Small intestine (tissue), 7 donors: ENCODE measurements at regions not wholly inside any gene's neighbourhood (a gene's known extent, or its start where the extent isn't known, plus 50 kb on each side); places are given as distances from the start of the nearest gene placed in this dataset.
A peak's percentile ranks its signal among the peaks of the same experiment; 100 is the strongest.

Experiments
- DNase-seq, 2 donors: peaks; one replicate each; pipeline versions ENCODE4 v3.0.0 to v3.0.0-alpha.2; 2013
- FAIRE-seq: peaks from 2 replicates; lab custom pipeline; 2012; peaks lifted over from hg19 to GRCh38; lab: Jason Lieb, UNC
- H3K27ac ChIP-seq, 3 donors: one replicate each; pipeline ENCODE4 v1.5.1; 2013; ENCODE audit warnings: low read length in 2 of 3, mild to moderate bottlenecking in 2 of 3, control low read depth in 1 of 3, inconsistent platforms in 1 of 3, low read depth in 1 of 3, moderate library complexity in 1 of 3
- H3K27me3 ChIP-seq, 3 donors: one replicate each; pipeline ENCODE4 v1.6.1; 2013; ENCODE audit warnings: low read length in 3 of 3, inconsistent platforms in 1 of 3; ENCODE audit not compliant: control insufficient read depth in 3 of 3, insufficient read depth in 3 of 3
- H3K36me3 ChIP-seq, 3 donors: one replicate each; pipeline ENCODE4 v1.6.1; 2013; ENCODE audit warnings: low read length in 3 of 3, inconsistent platforms in 1 of 3, low read depth in 1 of 3, mild to moderate bottlenecking in 1 of 3, moderate library complexity in 1 of 3; ENCODE audit not compliant: control insufficient read depth in 3 of 3, insufficient read depth in 2 of 3
- H3K4me1 ChIP-seq, 3 donors: one replicate each; pipeline ENCODE4 v1.6.1; 2013; ENCODE audit warnings: low read length in 2 of 3, inconsistent platforms in 1 of 3, low read depth in 1 of 3, mild to moderate bottlenecking in 1 of 3, moderate library complexity in 1 of 3; ENCODE audit not compliant: control insufficient read depth in 3 of 3, insufficient read depth in 2 of 3
- H3K4me3 ChIP-seq, 3 donors: one replicate each; pipeline ENCODE4 v1.5.1; 2013; ENCODE audit warnings: low read length in 3 of 3, control low read depth in 1 of 3, inconsistent platforms in 1 of 3, low read depth in 1 of 3, mild to moderate bottlenecking in 1 of 3, moderate library complexity in 1 of 3
- H3K9me3 ChIP-seq, 2 donors: one replicate each; pipeline ENCODE4 v1.6.1; 2013; ENCODE audit warnings: low read depth in 1 of 2, low read length in 1 of 2; ENCODE audit not compliant: control insufficient read depth in 2 of 2, insufficient read depth in 1 of 2
- WGBS, 3 donors: extraction: QIAGEN DNeasy Blood & Tissue Kit; methylation state at CpG; one replicate each; pipeline ENCODE4 v1.1.7; 2013; 5-methylcytosine and 5-hydroxymethylcytosine counted together
- donor health status: healthy with polysubstance abuse.
- donor health status: control.
- donor health status: control.
- donor health status: Bipolar disorder and iron deficiency.
- donor health status: healthy.

- Histone ChIP-seq H3K4me3 (no peak overlapping the region), H3K9me3 (peaks cover 0 to 4% of the 10 kb centered on the region in 2 donors), H3K36me3 (no peaks in the 10 kb centered on the region), H3K27ac (no peak overlapping the region), H3K27me3 (no peaks in the 10 kb centered on the region), H3K4me1 (no peaks in the 10 kb centered on the region)
- peak; percentile 59 for FAIRE-seq
- DNase-seq, result no peak
These were observed 314.8 kb downstream of the RBM43 start for GRCh38 chr2:150946831-150947230.

GRCh38 chr2:150944315-150944714, 317.3 kb downstream of the RBM43 start:
- WGBS, 3 donors, result 76 to 90% (median 80%) methylated on average over 1 of the region's 1 CpG
- no peaks in the 10 kb centered on the region for H3K4me1 ChIP-seq
- no peaks in the 10 kb centered on the region for H3K27me3 ChIP-seq
- DNase-seq (no peak), FAIRE-seq (no peak)
- H3K4me3 ChIP-seq, result no peak overlapping the region
- H3K36me3 ChIP-seq, result no peaks in the 10 kb centered on the region
- no peaks in the 10 kb centered on the region for H3K9me3 ChIP-seq
- no peak overlapping the region for H3K27ac ChIP-seq

GRCh38 chr2:150939087-150939486, 322.6 kb downstream of the RBM43 start:
- WGBS, 3 donors, result 65 to 79% (median 66%) methylated on average over 3 of the region's 3 CpGs
- no peak for FAIRE-seq

GRCh38 chr2:150938527-150938926, 323.1 kb downstream of the RBM43 start:
- FAIRE-seq (peak; percentile 59), DNase-seq (no peak)
- H3K27ac ChIP-seq, result no peak overlapping the region
- no peaks in the 10 kb centered on the region for H3K9me3 ChIP-seq
- no peaks in the 10 kb centered on the region for H3K27me3 ChIP-seq
- H3K4me1 ChIP-seq, result no peaks in the 10 kb centered on the region
- H3K4me3 ChIP-seq, result no peak overlapping the region
- WGBS, 3 donors, result 49 to 73% (median 54%) methylated on average over 4 of the region's 4 CpGs
- H3K36me3 ChIP-seq, result no peaks in the 10 kb centered on the region

More at GRCh38 chr2:150939087-150939486, 322.6 kb downstream of the RBM43 start:
- no peak overlapping the region for H3K27ac ChIP-seq
- H3K4me1 ChIP-seq, result no peaks in the 10 kb centered on the region
- H3K4me3 ChIP-seq, result no peak overlapping the region
- H3K9me3 ChIP-seq, result no peaks in the 10 kb centered on the region
- no peak for DNase-seq
- H3K36me3 ChIP-seq, result no peaks in the 10 kb centered on the region
- H3K27me3 ChIP-seq, result no peaks in the 10 kb centered on the region

- Histone ChIP-seq H3K4me1 (no peaks in the 10 kb centered on the region), H3K27me3 (peaks cover 0 to 2% (median 0%) of the 10 kb centered on the region in 3 donors), H3K36me3 (no peaks in the 10 kb centered on the region), H3K4me3 (no peak overlapping the region), H3K9me3 (no peaks in the 10 kb centered on the region), H3K27ac (no peak overlapping the region)
- FAIRE-seq (no peak), DNase-seq (no peak)
- WGBS, 3 donors, result 31 to 55% (median 54%) methylated on average over 1 of the region's 1 CpG
These were observed 324.6 kb downstream of the RBM43 start for GRCh38 chr2:150937030-150937429.

GRCh38 chr2:150931451-150931850, 330.2 kb downstream of the RBM43 start:
- DNase-seq (no peak), FAIRE-seq (no peak)
- Histone ChIP-seq H3K27me3 (peaks cover 0 to 2% (median 0%) of the 10 kb centered on the region in 3 donors), H3K27ac (no peak overlapping the region), H3K4me3 (no peak overlapping the region), H3K36me3 (no peaks in the 10 kb centered on the region), H3K9me3 (no peaks in the 10 kb centered on the region), H3K4me1 (no peaks in the 10 kb centered on the region)
- WGBS, 3 donors, result 92 to 93% (median 92%) methylated on average over 3 of the region's 3 CpGs

- DNase-seq, result no peak
- no peak overlapping the region for H3K4me3 ChIP-seq
- no peak overlapping the region for H3K27ac ChIP-seq
- no peaks in the 10 kb centered on the region for H3K27me3 ChIP-seq
- FAIRE-seq, result no peak
- no peaks in the 10 kb centered on the region for H3K9me3 ChIP-seq
- no peaks in the 10 kb centered on the region for H3K36me3 ChIP-seq
- H3K4me1 ChIP-seq, result no peaks in the 10 kb centered on the region
These were observed 336.1 kb downstream of the RBM43 start for GRCh38 chr2:150925611-150926010.

GRCh38 chr2:150924878-150925277, 336.8 kb downstream of the RBM43 start:
- H3K4me1 ChIP-seq, result no peaks in the 10 kb centered on the region
- WGBS, 3 donors, result 43 to 61% (median 57%) methylated on average over 5 of the region's 5 CpGs
- H3K4me3 ChIP-seq, result no peak overlapping the region
- no peaks in the 10 kb centered on the region for H3K27me3 ChIP-seq
- H3K9me3 ChIP-seq, result no peaks in the 10 kb centered on the region
- DNase-seq (no peak), FAIRE-seq (no peak)
- H3K27ac ChIP-seq, result no peak overlapping the region
- no peaks in the 10 kb centered on the region for H3K36me3 ChIP-seq

- no peak overlapping the region for H3K27ac ChIP-seq
- WGBS, 3 donors, result 68 to 77% (median 76%) methylated on average over 5 of the region's 5 CpGs
- H3K9me3 ChIP-seq, result no peaks in the 10 kb centered on the region
- H3K4me3 ChIP-seq, result no peak overlapping the region
- DNase-seq (no peak), FAIRE-seq (no peak)
- no peaks in the 10 kb centered on the region for H3K4me1 ChIP-seq
- H3K36me3 ChIP-seq, result no peaks in the 10 kb centered on the region
- no peaks in the 10 kb centered on the region for H3K27me3 ChIP-seq
These were observed 341.8 kb downstream of the RBM43 start for GRCh38 chr2:150919901-150920300.
